ENCODE measurements at regions not wholly inside any gene's neighbourhood (a gene's known extent, or its start where the extent isn't known, plus 50 kb on each side); places are given as distances from the start of the nearest gene placed in this dataset.

GRCh38 chr6:47163536-47163935 lies 121.4 kb upstream of the ADGRF1 start:
- H3K27me3 Mint-ChIP-seq = no peaks in the 10 kb centered on the region
- POLR2A ChIA-PET = no interaction called here
- no peaks in the 10 kb centered on the region for H3K4me1 Mint-ChIP-seq
- no peaks in the 10 kb centered on the region for H3K9me3 Mint-ChIP-seq
- DNase-seq (no peak), ATAC-seq (ENCODE audit: low read depth) (no peak)
- no peak for TF ChIP-seq CTCF (IDR thresholded peaks at IDR 0.05)
- no peak overlapping the region for H3K4me3 Mint-ChIP-seq
- intact Hi-C loops (cut with micrococcal nuclease) = no loop called here
- CTCF ChIA-PET = interaction anchor here (0.6 kb wide), 1 partner anchor 104 kb away, joined by 4 read pairs; no protein-coding TSS in a partner anchor
- H3K27ac Mint-ChIP-seq = no peak overlapping the region
- no peaks in the 10 kb centered on the region for H3K36me3 Mint-ChIP-seq (ENCODE audit: low read depth)

GRCh38 chr6:47162793-47163192 lies 120.7 kb upstream of the ADGRF1 start:
- H3K36me3 Mint-ChIP-seq (ENCODE audit: low read depth) = no peaks in the 10 kb centered on the region
- no peaks in the 10 kb centered on the region for H3K4me1 Mint-ChIP-seq
- TF ChIP-seq CTCF (IDR thresholded peaks at IDR 0.05) = no peak
- H3K4me3 Mint-ChIP-seq = no peak overlapping the region
- intact Hi-C loops (cut with micrococcal nuclease) = no loop called here
- H3K9me3 Mint-ChIP-seq = no peaks in the 10 kb centered on the region
- ChIA-PET POLR2A (no interaction called here), CTCF (no interaction called here)
- no peak for ATAC-seq (ENCODE audit: low read depth)
- no peak overlapping the region for H3K27ac Mint-ChIP-seq
- no peaks in the 10 kb centered on the region for H3K27me3 Mint-ChIP-seq
- no peak for DNase-seq

GRCh38 chr6:47162231-47162630 lies 120.1 kb upstream of the ADGRF1 start:
- H3K4me3 Mint-ChIP-seq = no peak overlapping the region
- intact Hi-C loops (cut with micrococcal nuclease) = no loop called here
- ChIA-PET CTCF (no interaction called here), POLR2A (no interaction called here)
- H3K9me3 Mint-ChIP-seq = no peaks in the 10 kb centered on the region
- H3K27ac Mint-ChIP-seq = no peak overlapping the region
- no peaks in the 10 kb centered on the region for H3K27me3 Mint-ChIP-seq
- DNase-seq (no peak), ATAC-seq (ENCODE audit: low read depth) (no peak)
- no peaks in the 10 kb centered on the region for H3K36me3 Mint-ChIP-seq (ENCODE audit: low read depth)
- H3K4me1 Mint-ChIP-seq = no peaks in the 10 kb centered on the region
- TF ChIP-seq CTCF (IDR thresholded peaks at IDR 0.05) = no peak

- no peak overlapping the region for H3K4me3 Mint-ChIP-seq
- CTCF ChIA-PET = no interaction called here
- no peaks in the 10 kb centered on the region for H3K27me3 Mint-ChIP-seq
- no peaks in the 10 kb centered on the region for H3K4me1 Mint-ChIP-seq
- H3K27ac Mint-ChIP-seq = no peak overlapping the region
- no peak for ATAC-seq (ENCODE audit: low read depth)
- no peak for TF ChIP-seq CTCF (IDR thresholded peaks at IDR 0.05)
- POLR2A ChIA-PET = no interaction called here
- no peak for DNase-seq
- H3K9me3 Mint-ChIP-seq = no peaks in the 10 kb centered on the region
- H3K36me3 Mint-ChIP-seq (ENCODE audit: low read depth) = no peaks in the 10 kb centered on the region
- intact Hi-C loops (cut with micrococcal nuclease) = no loop called here
Measured at GRCh38 chr6:47161176-47161687, 119.1 kb upstream of the ADGRF1 start.

GRCh38 chr6:47160702-47161101 lies 118.6 kb upstream of the ADGRF1 start:
- H3K9me3 Mint-ChIP-seq = no peaks in the 10 kb centered on the region
- no peaks in the 10 kb centered on the region for H3K4me1 Mint-ChIP-seq
- no peak for DNase-seq
- CTCF ChIA-PET = no interaction called here
- no peak for ATAC-seq (ENCODE audit: low read depth)
- H3K36me3 Mint-ChIP-seq (ENCODE audit: low read depth) = no peaks in the 10 kb centered on the region
- intact Hi-C loops (cut with micrococcal nuclease) = no loop called here
- no peak overlapping the region for H3K27ac Mint-ChIP-seq
- H3K27me3 Mint-ChIP-seq = no peaks in the 10 kb centered on the region
- H3K4me3 Mint-ChIP-seq = no peak overlapping the region
- no peak for TF ChIP-seq CTCF (IDR thresholded peaks at IDR 0.05)
- POLR2A ChIA-PET = no interaction called here

Data from activated B cell treated with CpG ODN at 0.5 μM for 24 hours (primary cell).